ENCODE measurements at regions not wholly inside any gene's neighbourhood (a gene's known extent, or its start where the extent isn't known, plus 50 kb on each side); places are given as distances from the start of the nearest gene placed in this dataset.

DNA sequence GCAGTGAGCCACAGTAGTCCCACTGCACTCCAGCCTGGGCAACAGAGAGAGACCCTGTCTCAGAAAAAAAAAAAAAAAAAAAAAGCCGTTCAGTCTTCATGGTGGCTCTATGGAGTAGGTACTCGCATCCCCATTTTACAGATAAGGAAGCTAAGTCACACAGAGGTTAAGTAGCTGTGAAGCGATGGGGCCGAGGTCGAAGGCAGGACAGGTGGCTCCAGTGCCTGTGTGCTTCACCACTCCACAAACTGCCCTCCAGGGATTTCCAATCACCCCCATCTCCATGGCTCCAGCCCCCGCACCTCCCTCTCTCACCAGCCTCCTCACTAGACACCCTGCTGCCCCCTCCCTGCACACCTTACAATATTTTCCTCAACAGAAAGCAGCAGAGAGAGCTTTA, 61.9 kb downstream of the SYF2 start:
- TF ChIP-seq, protein P1, sequence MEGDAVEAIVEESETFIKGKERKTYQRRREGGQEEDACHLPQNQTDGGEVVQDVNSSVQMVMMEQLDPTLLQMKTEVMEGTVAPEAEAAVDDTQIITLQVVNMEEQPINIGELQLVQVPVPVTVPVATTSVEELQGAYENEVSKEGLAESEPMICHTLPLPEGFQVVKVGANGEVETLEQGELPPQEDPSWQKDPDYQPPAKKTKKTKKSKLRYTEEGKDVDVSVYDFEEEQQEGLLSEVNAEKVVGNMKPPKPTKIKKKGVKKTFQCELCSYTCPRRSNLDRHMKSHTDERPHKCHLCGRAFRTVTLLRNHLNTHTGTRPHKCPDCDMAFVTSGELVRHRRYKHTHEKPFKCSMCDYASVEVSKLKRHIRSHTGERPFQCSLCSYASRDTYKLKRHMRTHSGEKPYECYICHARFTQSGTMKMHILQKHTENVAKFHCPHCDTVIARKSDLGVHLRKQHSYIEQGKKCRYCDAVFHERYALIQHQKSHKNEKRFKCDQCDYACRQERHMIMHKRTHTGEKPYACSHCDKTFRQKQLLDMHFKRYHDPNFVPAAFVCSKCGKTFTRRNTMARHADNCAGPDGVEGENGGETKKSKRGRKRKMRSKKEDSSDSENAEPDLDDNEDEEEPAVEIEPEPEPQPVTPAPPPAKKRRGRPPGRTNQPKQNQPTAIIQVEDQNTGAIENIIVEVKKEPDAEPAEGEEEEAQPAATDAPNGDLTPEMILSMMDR (CRISPR knock-in tag; IDR thresholded peaks at IDR 0.05), result no peak
- TF ChIP-seq ZNF383 (CRISPR knock-in tag; IDR thresholded peaks at IDR 0.05; ENCODE audit: borderline replicate concordance) (no peak), NCOA2 (CRISPR knock-in tag; IDR thresholded peaks at IDR 0.05) (no peak), CEBPB (IDR thresholded peaks at IDR 0.05; ENCODE audit: borderline replicate concordance, low read depth, low read length) (no peak), NFE2L1 (CRISPR knock-in tag; IDR thresholded peaks at IDR 0.05; ENCODE audit: borderline replicate concordance) (no peak), MXI1 (IDR thresholded peaks at IDR 0.05; ENCODE audit: borderline replicate concordance, low read depth, low read length) (no peak), POLR2G (IDR thresholded peaks at IDR 0.05; ENCODE audit: low read depth, low read length) (no peak), POLR2A (IDR thresholded peaks at IDR 0.05; ENCODE audit: insufficient read depth in 1 of 2, low read depth in 2 of 2, low read length in 2 of 2) (no peak), SRF (IDR thresholded peaks at IDR 0.05; ENCODE audit: low read depth, low read length) (no peak), ZNF777 (CRISPR knock-in tag; IDR thresholded peaks at IDR 0.05) (no peak)
- TF ChIP-seq, protein P2, sequence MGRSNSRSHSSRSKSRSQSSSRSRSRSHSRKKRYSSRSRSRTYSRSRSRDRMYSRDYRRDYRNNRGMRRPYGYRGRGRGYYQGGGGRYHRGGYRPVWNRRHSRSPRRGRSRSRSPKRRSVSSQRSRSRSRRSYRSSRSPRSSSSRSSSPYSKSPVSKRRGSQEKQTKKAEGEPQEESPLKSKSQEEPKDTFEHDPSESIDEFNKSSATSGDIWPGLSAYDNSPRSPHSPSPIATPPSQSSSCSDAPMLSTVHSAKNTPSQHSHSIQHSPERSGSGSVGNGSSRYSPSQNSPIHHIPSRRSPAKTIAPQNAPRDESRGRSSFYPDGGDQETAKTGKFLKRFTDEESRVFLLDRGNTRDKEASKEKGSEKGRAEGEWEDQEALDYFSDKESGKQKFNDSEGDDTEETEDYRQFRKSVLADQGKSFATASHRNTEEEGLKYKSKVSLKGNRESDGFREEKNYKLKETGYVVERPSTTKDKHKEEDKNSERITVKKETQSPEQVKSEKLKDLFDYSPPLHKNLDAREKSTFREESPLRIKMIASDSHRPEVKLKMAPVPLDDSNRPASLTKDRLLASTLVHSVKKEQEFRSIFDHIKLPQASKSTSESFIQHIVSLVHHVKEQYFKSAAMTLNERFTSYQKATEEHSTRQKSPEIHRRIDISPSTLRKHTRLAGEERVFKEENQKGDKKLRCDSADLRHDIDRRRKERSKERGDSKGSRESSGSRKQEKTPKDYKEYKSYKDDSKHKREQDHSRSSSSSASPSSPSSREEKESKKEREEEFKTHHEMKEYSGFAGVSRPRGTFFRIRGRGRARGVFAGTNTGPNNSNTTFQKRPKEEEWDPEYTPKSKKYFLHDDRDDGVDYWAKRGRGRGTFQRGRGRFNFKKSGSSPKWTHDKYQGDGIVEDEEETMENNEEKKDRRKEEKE (IDR thresholded peaks at IDR 0.05), result no peak
- TF ChIP-seq, protein P3, sequence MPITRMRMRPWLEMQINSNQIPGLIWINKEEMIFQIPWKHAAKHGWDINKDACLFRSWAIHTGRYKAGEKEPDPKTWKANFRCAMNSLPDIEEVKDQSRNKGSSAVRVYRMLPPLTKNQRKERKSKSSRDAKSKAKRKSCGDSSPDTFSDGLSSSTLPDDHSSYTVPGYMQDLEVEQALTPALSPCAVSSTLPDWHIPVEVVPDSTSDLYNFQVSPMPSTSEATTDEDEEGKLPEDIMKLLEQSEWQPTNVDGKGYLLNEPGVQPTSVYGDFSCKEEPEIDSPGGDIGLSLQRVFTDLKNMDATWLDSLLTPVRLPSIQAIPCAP (CRISPR knock-in tag; IDR thresholded peaks at IDR 0.05; ENCODE audit: low read depth), result no peak
- TF ChIP-seq, protein P4, sequence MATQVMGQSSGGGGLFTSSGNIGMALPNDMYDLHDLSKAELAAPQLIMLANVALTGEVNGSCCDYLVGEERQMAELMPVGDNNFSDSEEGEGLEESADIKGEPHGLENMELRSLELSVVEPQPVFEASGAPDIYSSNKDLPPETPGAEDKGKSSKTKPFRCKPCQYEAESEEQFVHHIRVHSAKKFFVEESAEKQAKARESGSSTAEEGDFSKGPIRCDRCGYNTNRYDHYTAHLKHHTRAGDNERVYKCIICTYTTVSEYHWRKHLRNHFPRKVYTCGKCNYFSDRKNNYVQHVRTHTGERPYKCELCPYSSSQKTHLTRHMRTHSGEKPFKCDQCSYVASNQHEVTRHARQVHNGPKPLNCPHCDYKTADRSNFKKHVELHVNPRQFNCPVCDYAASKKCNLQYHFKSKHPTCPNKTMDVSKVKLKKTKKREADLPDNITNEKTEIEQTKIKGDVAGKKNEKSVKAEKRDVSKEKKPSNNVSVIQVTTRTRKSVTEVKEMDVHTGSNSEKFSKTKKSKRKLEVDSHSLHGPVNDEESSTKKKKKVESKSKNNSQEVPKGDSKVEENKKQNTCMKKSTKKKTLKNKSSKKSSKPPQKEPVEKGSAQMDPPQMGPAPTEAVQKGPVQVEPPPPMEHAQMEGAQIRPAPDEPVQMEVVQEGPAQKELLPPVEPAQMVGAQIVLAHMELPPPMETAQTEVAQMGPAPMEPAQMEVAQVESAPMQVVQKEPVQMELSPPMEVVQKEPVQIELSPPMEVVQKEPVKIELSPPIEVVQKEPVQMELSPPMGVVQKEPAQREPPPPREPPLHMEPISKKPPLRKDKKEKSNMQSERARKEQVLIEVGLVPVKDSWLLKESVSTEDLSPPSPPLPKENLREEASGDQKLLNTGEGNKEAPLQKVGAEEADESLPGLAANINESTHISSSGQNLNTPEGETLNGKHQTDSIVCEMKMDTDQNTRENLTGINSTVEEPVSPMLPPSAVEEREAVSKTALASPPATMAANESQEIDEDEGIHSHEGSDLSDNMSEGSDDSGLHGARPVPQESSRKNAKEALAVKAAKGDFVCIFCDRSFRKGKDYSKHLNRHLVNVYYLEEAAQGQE (IDR thresholded peaks at IDR 0.05; ENCODE audit: borderline replicate concordance in 1 of 2, low read depth in 1 of 2, low read length in 2 of 2), result no peak

All from HepG2 (cell line).